Stimulated activated naive CD4-positive, alpha-beta T cell treated with Interleukin-2 at 50 U/mL for 16 hours (primary cell): ENCODE measurements at regions not wholly inside any gene's neighbourhood (a gene's known extent, or its start where the extent isn't known, plus 50 kb on each side); places are given as distances from the start of the nearest gene placed in this dataset.

ENCODE experiments used
- DNase-seq: peaks from one replicate; lab custom pipeline; 2025; lab: John Stamatoyannopoulos, UW

DNA sequence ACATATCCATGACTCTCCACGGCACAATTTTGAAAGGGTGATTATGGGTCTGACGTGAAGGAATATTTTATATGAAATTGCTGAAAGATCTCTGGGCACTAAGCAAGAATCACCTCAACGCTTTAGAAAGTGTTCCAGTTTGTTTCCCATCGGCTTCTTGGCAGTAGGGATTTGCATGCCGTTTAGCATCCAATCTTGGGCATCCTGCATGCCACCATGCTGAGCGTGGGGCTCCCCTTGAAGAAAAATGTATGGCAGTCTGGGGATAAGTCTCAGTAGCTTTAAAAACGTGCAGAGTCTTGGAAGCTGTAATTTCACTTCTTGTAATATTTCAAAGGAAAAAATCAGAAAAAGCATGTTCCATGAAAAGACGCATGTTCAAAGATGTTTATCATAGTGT is 151.7 kb downstream of the DMRT2 start:
- no peak for DNase-seq

DNA sequence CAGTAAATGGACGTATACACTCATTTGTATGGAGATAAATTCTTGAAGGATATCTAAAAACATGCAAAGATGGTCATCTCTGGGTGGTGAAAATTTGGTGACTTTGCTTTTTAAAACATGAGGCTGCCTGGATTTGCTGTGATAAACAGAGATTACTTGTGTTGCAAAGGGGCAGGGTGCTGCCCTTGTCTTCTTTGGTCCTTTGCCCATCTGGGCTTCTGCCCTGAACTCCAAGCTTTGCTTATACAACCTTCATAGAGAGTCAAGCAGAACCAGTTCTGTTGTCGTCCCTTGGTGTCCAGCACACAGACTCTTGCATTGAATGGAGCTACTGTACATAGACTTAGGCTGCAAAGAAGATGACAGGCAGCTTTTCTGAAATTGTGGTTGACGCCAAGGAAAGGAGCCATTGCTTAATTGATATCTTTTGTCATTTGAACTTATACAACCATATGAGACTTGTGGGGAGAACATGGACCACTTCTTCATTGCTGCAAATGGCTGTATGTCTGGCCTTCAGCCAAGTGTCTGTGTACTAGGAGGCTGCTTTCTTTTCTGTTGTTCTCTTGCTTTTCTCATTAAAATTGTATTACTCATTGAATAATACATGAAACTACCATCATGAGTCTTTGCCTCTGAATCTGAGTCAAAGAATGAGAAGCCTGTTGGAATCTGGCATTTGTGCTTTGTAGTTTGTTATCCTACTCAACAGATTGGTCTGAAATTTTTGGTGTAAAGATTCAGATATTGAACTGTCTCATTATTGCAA is 152.5 kb downstream of the DMRT2 start:
- DNase-seq, result no peak

DNA sequence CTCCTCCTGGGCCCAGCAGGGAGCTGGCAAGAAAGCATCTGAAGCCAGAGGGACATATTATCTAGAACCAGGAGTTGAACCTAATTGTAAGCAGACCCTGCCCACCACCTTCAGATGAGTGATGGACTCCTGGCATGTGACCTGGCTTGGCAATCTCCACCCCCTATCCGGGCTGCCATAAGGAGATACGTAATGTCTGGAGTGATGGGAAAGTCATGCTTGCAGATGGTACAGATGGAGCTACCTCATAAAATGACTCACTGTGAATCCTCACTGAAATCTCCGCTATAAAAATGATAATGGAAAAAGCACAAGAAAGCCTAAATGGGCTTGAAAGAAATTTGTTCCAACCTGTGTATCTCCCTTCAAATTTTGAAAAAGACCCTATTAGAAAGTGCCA is 157.5 kb downstream of the DMRT2 start:
- DNase-seq, result no peak

DNA sequence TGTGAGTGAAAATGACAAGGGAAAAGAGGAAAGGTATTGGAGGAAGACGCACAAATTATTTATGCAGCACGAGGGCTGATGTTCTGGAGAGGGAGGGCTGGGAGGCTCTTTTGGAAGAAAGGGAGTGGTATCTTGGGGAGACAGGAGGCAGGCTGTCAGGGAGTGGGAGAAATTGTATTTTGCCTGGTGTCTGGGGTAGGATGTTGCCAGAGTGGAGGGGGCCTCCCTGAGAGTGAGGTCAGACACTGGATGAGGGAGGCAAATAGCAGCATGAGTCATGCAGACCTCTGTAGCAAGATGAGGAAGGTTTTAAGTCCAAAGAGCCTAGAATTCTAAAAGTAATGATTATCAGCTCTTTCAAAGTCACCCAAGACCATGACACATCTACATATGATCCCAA is 158.0 kb downstream of the DMRT2 start:
- no peak for DNase-seq

DNA sequence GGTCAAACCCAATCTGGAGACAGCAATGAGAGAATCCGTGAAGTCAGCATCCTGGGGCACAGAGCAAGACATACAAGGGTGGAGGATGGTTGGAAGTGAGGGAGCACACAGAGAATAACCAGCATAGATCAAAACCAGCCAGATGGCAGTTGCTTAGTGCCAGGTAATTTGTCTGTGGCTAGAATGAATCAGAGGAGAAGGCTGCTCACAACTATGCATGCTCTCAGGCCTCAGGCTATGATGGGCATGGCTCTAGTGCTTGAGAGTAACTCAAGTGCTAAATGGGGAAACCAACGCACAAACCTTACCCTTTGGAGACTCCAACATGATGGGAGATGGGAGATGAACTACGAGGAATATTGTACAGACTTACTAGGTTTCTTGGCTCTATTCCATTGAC is 160.8 kb downstream of the DMRT2 start:
- DNase-seq, result no peak

DNA sequence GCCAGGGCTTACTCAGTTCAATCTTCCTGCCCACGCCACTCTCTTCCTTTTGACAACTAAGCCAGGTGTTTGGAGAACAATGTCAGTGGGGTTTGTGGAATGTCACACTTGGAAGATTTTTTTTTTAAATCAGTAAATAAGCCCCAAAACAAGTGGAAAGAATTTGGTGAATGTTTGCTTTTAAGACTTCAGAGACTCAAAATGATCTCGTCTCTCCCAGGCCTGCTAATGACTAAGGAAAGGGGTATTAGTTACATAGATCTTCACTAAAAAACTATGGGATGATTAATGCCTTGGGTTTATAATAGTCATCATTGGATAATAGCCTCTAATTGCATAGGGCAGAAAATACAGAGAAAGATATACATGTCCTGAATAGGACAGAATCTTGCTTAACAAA is 166.4 kb downstream of the DMRT2 start:
- DNase-seq, result no peak

DNA sequence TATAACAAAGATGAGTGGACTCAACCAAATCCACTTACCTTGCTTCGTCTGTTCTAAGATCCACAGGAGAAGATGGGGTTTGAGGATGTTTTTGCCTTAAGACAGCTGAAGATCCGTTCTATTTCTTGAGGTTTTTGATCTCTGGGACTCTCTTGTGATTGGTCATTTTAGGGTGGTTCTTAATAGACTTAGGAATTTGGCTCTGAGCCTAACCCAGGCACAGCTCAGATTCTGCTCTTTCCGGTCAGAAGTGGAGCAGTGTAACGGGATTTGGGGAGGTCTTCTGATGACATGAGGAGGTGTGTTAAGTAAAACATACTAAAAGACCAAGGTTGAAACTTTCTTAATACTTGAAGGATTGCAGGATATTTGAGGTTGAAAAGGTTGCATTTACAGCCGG is 166.9 kb downstream of the DMRT2 start:
- DNase-seq, result no peak

DNA sequence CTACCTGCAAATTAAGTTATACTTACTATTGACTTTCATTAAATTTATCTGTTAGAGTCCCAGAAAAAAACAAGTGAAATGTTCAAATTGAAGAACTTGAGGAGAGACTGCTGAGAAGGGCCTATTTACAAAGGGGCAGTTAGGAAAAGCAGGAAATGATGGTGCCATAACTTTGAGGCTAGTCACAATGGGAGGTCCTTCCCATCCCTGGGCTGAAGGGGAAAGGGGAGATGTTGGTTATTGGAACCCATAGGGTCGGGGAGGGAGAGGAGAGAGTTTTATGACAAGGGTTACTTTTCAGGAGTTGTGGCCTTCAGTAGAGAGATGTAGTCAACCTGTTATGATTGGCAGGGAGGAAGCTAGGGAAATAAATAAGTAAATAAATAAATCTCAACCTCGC is 169.1 kb downstream of the DMRT2 start:
- DNase-seq, result no peak

DNA sequence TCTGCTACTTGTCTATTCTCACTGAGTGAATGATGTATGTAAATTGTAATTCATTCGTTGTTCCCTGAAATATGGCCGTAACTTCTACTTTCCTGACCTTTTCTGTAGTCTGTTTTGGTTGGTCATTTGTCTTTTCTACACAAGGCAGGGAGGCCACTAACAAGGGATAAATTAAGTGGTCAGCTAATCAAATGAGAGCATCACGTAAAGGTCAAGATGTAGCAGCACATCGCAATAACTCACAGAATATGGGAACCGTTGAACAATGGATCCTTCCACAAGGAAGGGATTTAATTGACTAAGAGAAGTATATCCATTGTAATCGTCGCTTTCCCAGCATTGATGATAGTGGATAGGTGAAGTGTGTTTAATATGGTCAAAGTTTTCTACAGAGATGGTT is 171.1 kb downstream of the DMRT2 start:
- DNase-seq, result no peak

DNA sequence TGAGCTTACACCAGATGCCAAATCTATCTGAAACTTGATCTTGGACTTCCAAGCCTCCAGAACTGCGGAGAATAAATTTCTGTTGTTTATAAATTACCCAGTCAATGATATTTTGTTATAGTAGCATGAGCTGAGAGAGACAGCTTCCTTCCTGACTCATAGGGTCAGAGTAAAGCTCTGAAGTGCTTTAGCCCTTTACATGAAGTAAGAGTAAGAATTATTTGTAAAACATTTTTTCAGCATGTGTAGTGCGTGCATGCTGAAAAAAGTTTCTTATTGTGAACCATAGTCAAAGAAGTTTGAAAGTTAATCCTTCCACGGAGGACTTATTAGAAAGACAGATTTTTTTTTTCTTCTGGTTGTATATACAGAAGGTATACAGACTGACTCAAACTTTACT is 172.4 kb downstream of the DMRT2 start:
- DNase-seq, result no peak

DNA sequence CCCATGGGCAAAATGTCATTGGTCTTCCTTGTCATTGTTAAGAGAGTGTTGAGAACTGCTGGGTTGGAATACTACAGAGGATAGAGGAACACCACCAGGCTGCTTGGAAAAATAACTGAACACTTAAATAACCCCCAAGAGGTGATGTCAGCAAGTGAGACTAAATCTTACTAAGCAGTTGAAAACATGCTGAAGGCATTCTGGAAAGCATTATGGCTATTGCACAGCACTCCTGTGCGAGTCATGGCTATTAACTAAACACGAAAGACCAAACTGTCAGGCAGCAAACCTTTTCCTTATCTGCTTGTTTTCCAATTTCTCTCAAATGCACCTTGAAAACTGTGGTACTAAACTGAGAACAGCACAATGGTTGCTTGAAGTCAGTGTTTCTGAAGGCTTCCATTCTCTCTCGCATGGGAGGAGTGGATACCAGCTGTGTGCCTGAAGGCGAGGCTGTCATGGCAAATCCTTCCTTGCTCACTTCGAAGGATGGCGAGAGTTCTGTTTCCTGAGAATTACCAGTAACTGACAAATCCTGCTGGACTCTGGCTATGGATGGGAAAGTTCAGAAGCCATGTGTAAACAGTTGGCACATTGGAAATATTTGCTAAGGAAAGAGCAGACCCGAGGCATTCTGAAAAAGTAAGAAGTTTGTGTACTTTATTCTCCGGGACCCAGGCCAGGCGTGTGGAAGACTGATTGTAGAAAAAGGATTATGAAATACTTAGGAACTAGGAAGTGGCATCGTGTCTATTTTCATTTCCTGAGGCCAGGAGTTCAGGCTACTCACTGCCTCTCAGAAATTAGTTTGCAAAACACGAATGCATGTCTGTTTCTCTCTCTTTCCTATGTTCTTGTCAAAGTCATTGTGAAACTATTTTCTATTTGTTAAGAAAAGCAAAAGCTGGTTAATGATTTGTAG is 182.1 kb downstream of the DMRT2 start:
- DNase-seq, result no peak

DNA sequence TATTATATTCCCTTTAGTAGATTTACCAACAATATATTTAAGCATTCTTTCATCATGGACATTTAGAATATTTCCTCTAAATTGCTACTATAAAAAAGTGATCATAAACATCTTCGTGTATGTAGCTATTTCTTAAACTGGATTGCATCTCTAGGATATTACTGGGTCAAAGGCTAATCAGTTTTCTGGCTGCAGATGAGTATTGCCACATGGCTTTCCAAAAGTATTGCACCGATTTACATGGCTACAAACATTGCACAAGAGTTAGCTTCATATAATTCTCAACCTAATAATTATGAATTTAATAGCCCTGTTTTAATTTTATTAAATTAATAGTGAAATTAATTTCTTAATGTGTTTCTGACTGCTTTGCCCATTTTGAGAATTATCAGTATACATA is 183.4 kb downstream of the DMRT2 start:
- no peak for DNase-seq

DNA sequence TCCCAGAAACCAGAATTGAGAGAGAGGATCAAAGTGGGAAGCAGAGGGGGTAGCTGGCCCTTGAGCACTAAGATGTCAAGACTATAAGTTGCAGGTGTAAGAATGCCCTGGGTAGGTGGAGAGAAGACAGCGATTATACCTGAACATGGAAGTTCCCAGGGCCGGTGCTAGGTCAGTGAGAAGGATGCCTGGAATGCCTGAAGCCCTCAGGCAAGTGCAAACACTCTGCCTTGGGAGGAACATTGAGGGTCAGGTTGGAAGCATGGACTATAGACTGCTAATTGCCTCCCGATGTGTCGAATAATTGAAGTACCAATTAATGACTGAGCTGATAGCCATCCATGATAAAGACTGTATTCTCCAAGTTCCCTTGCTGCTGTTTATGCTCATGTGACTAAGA is 185.5 kb downstream of the DMRT2 start:
- DNase-seq, result no peak

DNA sequence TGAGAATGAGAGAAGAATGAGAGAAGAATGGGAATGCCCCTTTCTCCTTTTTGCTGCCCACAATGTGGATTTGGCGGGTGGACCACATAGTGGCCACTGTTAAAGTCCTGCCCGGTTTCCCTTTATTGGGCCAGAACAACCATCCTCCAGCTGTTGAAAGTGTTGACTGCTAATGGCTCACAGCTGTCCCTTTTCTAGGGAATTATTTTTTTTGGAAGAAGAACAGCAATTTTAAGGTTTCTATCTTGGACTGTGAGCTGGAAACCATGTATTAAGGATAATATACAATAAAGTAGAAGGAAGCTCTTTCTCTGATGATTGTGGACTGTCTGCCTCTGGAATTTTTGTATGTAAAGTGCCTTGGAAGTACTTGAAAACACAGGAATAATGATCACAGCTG is 185.9 kb downstream of the DMRT2 start:
- DNase-seq, result no peak

DNA sequence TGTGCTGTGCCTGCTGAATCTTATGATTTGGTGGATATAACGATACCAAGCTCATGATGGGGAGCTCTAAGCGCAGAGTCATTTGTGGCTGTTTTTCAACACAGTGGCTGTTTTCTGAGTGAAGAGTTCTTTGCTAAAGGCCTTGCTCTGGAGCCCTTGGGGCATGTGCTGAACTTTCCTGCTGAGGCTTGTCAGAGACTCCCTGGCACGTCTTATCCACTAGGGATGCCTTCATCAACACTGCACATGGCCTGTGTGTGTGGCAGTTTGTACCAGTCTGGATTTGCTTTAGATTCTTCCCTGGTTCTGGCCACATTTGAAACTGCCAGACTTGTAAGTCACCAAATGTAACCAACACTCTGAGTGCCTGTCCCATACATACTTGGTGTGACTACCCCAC is 188.2 kb downstream of the DMRT2 start:
- DNase-seq, result no peak

DNA sequence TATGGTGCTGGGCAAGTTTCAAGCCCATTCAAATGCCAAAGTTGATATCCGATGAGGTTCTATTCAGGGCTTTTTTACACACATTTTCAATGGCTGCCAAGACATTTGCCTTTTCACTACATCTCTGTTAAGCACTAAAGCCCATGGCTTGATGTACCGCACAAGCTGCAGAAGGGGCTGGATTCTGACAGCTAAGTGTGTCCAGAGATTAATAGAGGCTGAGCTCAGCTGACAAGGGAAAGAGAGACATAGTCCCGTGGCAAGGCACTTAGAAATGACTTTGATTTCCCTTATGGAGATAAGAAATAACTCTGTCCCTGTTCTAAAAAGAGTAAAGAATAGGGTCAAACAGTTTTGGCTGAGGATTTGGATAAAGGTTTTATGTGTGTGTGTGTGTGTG is 198.6 kb downstream of the DMRT2 start:
- no peak for DNase-seq

DNA sequence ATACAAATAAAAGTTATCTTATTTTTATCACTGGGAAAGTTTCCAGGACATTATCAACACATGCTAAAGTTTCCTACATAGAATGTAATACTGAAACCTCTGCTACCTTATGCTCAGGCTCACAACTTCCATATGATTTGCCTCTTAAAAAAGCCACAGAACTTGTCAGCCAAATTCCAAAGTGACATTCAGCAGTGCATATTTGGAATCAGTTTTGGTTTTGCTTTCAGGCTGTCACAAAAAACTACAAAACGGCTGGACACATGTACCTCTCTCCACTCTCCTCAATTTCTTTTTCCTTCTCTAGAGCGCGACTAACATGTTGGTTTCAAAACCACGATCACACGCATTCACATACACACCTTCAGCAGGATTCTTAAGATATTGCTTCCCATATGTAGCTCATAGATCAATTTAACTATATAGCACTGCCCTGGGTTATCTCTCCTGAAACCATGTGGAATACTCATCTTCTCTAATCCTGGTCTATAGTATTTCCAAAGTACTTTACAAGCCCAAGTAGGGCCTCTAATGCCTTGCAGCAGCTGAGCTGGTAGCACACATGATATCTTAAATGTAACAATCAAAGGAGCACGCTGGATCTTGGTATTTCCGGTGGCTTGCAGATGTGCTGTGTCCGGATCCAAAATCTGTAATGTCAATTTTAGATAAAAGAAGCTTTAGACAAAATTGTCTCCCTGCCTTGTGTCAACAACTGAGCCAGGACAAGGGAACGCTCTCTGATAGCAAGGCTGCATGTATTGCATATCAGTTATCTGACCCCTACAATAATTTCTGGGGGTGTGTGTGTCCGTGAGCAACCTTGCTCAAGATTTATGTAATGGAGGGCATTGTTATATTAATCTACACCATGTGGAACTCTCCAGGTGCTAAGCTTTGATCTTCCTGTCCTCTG is 203.2 kb downstream of the DMRT2 start:
- DNase-seq, result no peak

DNA sequence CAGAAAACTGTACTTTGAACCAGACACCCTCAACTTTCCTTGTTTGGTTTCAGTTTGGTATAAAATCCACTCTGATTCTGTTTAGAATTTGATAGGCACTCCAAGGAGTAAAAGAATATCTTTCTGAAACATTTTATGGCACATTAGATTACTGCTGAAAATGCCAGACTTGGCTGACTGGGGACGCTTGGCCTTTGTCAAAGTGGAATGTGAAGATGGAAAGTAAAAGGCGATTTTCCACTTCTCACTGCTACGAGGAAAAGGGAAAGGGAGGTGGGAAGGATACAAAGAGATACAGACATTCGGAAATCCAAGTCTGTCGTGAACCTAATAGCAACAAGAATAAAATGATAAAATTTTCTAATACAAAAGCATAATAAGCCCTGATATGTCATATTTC is 203.9 kb downstream of the DMRT2 start:
- DNase-seq, result no peak

DNA sequence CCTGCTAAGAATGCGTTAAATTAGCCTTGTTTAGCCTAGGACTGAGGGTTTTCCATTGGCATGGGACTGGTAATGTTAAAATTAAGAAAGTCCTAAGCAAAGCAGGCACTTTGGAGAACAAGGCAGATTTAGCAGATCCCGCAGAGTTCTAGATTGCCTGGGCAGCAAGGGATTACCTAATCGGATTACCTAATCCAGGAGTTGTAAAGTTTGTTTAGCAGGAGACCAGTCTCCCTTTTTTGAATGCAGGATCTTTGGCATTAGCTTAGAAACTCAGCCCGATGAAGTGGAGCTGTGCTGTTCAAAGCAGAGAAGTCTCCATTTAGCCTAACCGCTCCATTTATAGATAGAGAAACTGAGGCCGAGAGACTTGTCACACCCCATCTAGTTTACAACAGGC is 206.0 kb downstream of the DMRT2 start:
- DNase-seq, result no peak

DNA sequence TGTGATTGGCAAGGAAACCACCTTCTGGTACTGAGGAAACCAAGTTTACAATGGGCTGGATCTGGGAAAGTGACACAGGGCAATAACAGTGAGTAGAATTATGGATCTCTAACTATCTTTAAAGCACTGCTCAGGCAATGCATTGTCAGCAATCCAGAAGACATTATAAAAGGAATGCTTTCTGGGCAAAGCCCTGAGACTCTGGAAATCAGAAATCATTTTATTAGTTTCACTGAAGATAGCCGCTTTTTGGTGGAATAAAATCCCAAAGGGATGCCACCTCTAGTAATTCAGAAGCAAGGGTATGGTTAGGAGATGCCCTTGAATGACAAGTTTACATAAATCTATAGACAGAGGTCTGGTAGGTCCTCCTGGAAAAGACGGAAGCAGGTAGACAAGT is 211.1 kb downstream of the DMRT2 start:
- DNase-seq, result no peak

DNA sequence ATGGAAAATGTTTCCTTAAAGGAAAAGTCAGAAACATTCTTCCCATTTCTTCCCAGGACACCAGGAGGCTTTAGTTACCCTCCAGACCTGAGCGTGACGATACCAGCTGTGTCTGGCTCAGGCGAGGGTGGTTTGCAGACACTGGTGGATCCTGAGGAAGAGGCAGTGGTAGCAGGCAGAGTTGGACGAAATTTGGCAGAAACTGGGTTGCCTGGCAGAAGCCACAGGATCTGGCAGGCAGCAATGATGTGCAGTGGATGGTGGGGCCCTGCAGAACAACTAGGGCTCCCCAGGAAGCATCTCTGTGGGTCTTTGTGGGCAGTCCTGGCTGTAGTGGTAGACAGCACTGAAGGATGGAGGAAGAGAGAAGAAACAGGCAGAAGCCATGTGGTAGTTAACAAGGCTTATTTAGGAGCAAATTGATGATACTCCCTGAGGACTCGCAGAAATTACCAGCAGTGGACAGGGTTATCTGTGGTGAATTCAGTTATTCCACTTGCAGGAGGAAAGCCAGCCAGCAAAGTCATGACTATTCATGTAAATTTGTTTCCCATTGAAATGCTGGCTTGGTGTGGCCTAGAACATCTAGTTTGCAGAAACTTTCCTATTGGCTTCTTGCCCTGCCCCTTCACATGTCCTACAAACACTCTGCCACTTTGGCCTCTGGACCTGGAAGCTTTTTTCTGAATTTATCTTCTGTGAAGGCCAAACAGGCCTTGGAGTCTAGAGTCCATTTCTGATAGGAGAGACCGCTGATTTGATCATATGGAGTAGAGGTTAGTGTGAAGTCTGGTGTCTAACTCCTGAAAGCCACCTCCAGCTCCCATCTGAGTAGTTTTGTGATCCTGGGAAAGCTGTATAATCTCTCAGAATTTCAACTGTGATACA is 212.0 kb downstream of the DMRT2 start:
- DNase-seq, result no peak
